Posterior cingulate gyrus (tissue), 11 donors: ENCODE measurements at regions not wholly inside any gene's neighbourhood (a gene's known extent, or its start where the extent isn't known, plus 50 kb on each side); places are given as distances from the start of the nearest gene placed in this dataset.

Experiments used
- DNase-seq, 10 donors: peaks; one replicate each; pipeline versions ENCODE4 v3.0.0 to v3.0.0-alpha.2; 2020 to 2021; ENCODE audit warnings: mixed read lengths in 3 of 10
- intact Hi-C: fragments of 100-400 bp; cut with DNase I; formaldehyde crosslinking; loops from one replicate; pipeline ENCODE4 v1.15.1; 2023

DNA sequence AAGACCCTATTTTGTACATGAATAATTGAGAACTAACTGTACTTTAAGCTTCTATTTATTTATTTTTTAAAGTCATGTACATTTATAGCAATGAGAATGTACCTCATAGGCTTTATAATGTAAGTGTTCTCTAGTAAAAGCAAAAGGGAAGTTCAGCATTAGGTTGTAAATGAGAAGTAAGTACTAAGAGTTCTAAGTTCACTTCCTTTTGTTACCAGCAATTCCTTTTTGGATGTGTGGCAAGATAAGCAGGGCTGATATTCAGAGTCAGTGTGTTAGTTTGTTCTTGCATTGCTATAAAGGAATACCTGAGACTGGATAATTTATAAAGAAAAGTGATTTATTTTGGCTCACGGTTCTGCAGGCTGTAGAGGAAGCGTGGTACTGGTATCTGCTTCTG, 54.0 kb upstream of the CCN2 start:
- DNase-seq = no peak
- intact Hi-C loops = no loop called here

- DNase-seq = no peak
- intact Hi-C loops = no loop called here
Measured at GRCh38 chr6:132004668-132005067, 53.5 kb upstream of the CCN2 start.

GRCh38 chr6:132003516-132004178, 52.5 kb upstream of the CCN2 start:
- DNase-seq = no peak
- intact Hi-C loops = no loop called here
